Keratinocyte (primary cell): ENCODE measurements at regions not wholly inside any gene's neighbourhood (a gene's known extent, or its start where the extent isn't known, plus 50 kb on each side); places are given as distances from the start of the nearest gene placed in this dataset.
"Not testable (repeated sequence)": the region's sequence is repeated elsewhere in the genome, so short reads cannot be mapped to it uniquely, and the experiment has no call there.

Experiments
- EZH2 ChIP-seq: IDR thresholded peaks from one replicate; pipeline ENCODE4 v1.6.1; 2012; ENCODE audit warnings: inconsistent platforms, mild to moderate bottlenecking, low read length, moderate library complexity
- TF ChIP-seq, protein P1 (sequence below), 3 experiments: IDR thresholded peaks in 1 of 3; conservative IDR thresholded peaks in 1 of 3; optimal IDR thresholded peaks in 1 of 3; 2 replicates in 2 of 3; 3 replicates in 1 of 3; pipeline versions ENCODE3 to v1.5.1; 2011; ENCODE audit warnings: low read length in 3 of 3, mild to moderate bottlenecking in 3 of 3, moderate library complexity in 2 of 3, control low read depth in 1 of 3, inconsistent platforms in 1 of 3; ENCODE audit not compliant: insufficient read depth in 2 of 3; ENCODE audit errors: extremely low read depth in 1 of 3

DNA sequence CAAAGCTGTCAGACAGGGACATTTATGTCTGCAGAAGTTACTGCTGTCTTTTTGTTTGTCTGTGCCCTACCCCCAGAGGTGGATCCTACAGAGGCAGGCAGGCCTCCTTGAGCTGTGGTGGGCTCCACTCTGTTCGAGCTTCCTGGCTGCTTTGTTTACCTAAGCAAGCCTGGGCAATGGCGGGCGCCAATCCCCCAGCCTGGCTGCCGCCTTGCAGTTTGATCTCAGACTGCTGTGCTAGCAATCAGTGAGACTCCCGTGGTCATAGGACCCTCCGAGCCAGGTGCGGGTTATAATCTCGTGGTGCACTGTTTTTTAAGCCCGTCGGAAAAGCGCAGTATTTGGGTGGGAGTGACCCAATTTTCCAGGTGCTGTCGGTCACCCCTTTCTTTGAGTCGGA is 580.9 kb downstream of the FLRT2 start:
- TF ChIP-seq, protein P1, sequence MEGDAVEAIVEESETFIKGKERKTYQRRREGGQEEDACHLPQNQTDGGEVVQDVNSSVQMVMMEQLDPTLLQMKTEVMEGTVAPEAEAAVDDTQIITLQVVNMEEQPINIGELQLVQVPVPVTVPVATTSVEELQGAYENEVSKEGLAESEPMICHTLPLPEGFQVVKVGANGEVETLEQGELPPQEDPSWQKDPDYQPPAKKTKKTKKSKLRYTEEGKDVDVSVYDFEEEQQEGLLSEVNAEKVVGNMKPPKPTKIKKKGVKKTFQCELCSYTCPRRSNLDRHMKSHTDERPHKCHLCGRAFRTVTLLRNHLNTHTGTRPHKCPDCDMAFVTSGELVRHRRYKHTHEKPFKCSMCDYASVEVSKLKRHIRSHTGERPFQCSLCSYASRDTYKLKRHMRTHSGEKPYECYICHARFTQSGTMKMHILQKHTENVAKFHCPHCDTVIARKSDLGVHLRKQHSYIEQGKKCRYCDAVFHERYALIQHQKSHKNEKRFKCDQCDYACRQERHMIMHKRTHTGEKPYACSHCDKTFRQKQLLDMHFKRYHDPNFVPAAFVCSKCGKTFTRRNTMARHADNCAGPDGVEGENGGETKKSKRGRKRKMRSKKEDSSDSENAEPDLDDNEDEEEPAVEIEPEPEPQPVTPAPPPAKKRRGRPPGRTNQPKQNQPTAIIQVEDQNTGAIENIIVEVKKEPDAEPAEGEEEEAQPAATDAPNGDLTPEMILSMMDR (optimal IDR thresholded peaks at IDR 0.05 in 1 of 3, IDR thresholded peaks at IDR 0.05 in 1 of 3, conservative IDR thresholded peaks at IDR 0.05 in 1 of 3; ENCODE audit: extremely low read depth in 1 of 3, insufficient read depth in 2 of 3, low read length in 3 of 3) = not testable (repeated sequence)
- not testable (repeated sequence) for TF ChIP-seq EZH2
